CD4-positive, alpha-beta memory T cell (primary cell): ENCODE measurements at regions not wholly inside any gene's neighbourhood (a gene's known extent, or its start where the extent isn't known, plus 50 kb on each side); places are given as distances from the start of the nearest gene placed in this dataset.

Experiments used
- CTCF ChIA-PET: fragments of 350-600 bp; sonication (Branson Sonifier 250); formaldehyde crosslinking; loops from one replicate; lab custom pipeline; 2021; ENCODE audit warnings: inconsistent platforms; ENCODE audit not compliant: partially characterized antibody; lab: Charles Lee
- POLR2A ChIA-PET: fragments of 350-600 bp; sonication (Branson Sonifier 250); formaldehyde crosslinking; loops from one replicate; lab custom pipeline; 2021; ENCODE audit not compliant: partially characterized antibody; lab: Charles Lee
- DNase-seq, 5 donors: peaks; one replicate each; pipeline versions ENCODE4 v3.0.0 to v3.0.0-alpha.2; 2020 to 2022; ENCODE audit warnings: mixed read lengths in 1 of 5
- H3K27ac ChIP-seq: one replicate; pipeline ENCODE4 v1.7.0; 2013; ENCODE audit warnings: low read depth, low read length
- H3K27me3 ChIP-seq: 2 replicates; pipeline ENCODE4 v1.7.0; 2013; ENCODE audit warnings: mild to moderate bottlenecking, low read length, moderate library complexity; ENCODE audit not compliant: insufficient read depth
- H3K36me3 ChIP-seq: 2 replicates; pipeline ENCODE4 v1.7.0; 2013; ENCODE audit warnings: mild to moderate bottlenecking, low read length, moderate library complexity; ENCODE audit not compliant: insufficient read depth
- H3K4me1 ChIP-seq: 2 replicates; pipeline ENCODE4 v1.7.0; 2013; ENCODE audit warnings: mild to moderate bottlenecking, low read length, moderate library complexity; ENCODE audit not compliant: insufficient read depth
- H3K4me3 ChIP-seq, 2 donors: one replicate each; pipeline ENCODE4 v1.7.0; 2013; ENCODE audit warnings: low read length in 2 of 2, mild to moderate bottlenecking in 1 of 2
- H3K9me3 ChIP-seq, 2 donors: one replicate each; pipeline ENCODE4 v1.7.0; 2013; ENCODE audit warnings: low read length in 2 of 2, control low read depth in 1 of 2; ENCODE audit not compliant: control insufficient read depth in 1 of 2
- H3K27ac Mint-ChIP-seq, 7 donors: one replicate each; pipeline ENCODE4 v1.8.0; 2020 to 2021; ENCODE audit warnings: mixed read lengths in 7 of 7, mild to moderate bottlenecking in 6 of 7, inconsistent platforms in 3 of 7, moderate library complexity in 3 of 7
- H3K27me3 Mint-ChIP-seq, 2 donors: one replicate each; pipeline ENCODE4 v1.8.0; 2020 to 2021; ENCODE audit warnings: mixed read lengths in 2 of 2
- H3K36me3 Mint-ChIP-seq, 2 donors: one replicate each; pipeline ENCODE4 v1.8.0; 2020 to 2021; ENCODE audit warnings: mixed read lengths in 2 of 2, inconsistent platforms in 1 of 2, mild to moderate bottlenecking in 1 of 2
- H3K4me1 Mint-ChIP-seq, 4 donors: one replicate each; pipeline ENCODE4 v1.8.0; 2020 to 2021; ENCODE audit warnings: mixed read lengths in 4 of 4, mild to moderate bottlenecking in 1 of 4
- H3K4me3 Mint-ChIP-seq, 8 donors: one replicate each; pipeline ENCODE4 v1.8.0; 2020 to 2021; ENCODE audit warnings: mixed read lengths in 8 of 8, mild to moderate bottlenecking in 7 of 8, moderate library complexity in 6 of 8, inconsistent platforms in 3 of 8
- H3K9me3 Mint-ChIP-seq, 8 donors: one replicate each; pipeline ENCODE4 v1.8.0; 2020 to 2021; ENCODE audit warnings: mixed read lengths in 8 of 8, mild to moderate bottlenecking in 5 of 8, inconsistent platforms in 3 of 8, moderate library complexity in 1 of 8
- intact Hi-C: fragments of 100-400 bp; cut with micrococcal nuclease; formaldehyde crosslinking; loops from one replicate; pipeline ENCODE4 v1.15.1; 2023

DNA sequence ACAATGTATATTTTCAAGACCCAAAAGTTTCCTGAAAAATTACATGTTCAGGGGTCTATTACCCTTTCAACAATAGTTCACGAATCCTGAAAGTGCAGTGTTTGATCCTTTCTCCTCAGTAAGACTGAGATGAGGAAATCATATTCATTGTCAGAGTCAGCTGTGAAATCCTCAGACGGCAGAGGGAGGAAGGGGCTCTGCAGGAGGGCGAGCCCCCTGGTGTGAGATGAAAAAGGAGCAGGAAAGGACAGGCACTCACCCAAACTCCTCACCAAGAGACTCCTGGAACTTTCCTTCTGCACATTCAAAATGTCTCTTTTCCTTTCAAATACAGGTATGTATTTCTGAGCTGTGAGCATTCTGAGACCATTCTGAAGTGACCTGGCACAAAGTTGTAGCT, 150.3 kb upstream of the HABP2 start:
- no peaks in the 10 kb centered on the region for H3K9me3 ChIP-seq
- H3K4me3 ChIP-seq = no peak overlapping the region
- intact Hi-C loops = no loop called here
- Mint-ChIP-seq H3K36me3 (no peaks in the 10 kb centered on the region), H3K27me3 (peaks cover 1 to 2% of the 10 kb centered on the region in 2 donors), H3K4me1 (no peaks in the 10 kb centered on the region), H3K27ac (no peak overlapping the region), H3K4me3 (no peak overlapping the region), H3K9me3 (no peaks in the 10 kb centered on the region)
- no peaks in the 10 kb centered on the region for H3K27me3 ChIP-seq
- H3K36me3 ChIP-seq = no peaks in the 10 kb centered on the region
- DNase-seq = no peak
- POLR2A ChIA-PET = no interaction called here
- no peaks in the 10 kb centered on the region for H3K4me1 ChIP-seq
- CTCF ChIA-PET = no interaction called here
- no peak overlapping the region for H3K27ac ChIP-seq

DNA sequence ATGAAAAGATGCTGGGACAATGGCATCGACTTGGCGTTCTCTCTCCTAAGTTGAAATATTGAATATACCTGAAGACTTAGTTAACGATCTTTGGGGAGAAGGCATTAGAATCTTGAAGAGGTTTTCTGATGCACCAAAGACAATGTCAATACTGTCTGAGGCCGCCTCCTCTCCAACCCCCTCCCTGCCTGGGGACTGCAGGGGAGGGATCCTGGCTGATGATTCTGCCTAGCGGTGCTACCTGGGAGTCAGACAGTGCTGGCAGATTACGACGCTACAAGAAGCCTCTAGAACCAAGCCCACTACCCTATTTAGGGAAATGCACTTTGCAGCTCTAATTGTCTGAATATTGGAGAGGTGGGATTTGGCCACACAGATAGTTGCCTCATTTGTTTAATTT, 145.6 kb upstream of the HABP2 start:
- no peak for DNase-seq
- H3K27ac Mint-ChIP-seq = no peak overlapping the region
- H3K4me3 ChIP-seq = no peak overlapping the region
- no peak overlapping the region for H3K4me3 Mint-ChIP-seq
- POLR2A ChIA-PET = no interaction called here
- H3K27me3 ChIP-seq = no peaks in the 10 kb centered on the region
- H3K9me3 ChIP-seq = no peaks in the 10 kb centered on the region
- H3K9me3 Mint-ChIP-seq = no peaks in the 10 kb centered on the region
- H3K27me3 Mint-ChIP-seq = peaks cover 3 to 7% of the 10 kb centered on the region in 2 donors
- no peaks in the 10 kb centered on the region for H3K36me3 Mint-ChIP-seq
- no peaks in the 10 kb centered on the region for H3K36me3 ChIP-seq
- no peaks in the 10 kb centered on the region for H3K4me1 Mint-ChIP-seq
- CTCF ChIA-PET = no interaction called here
- no peak overlapping the region for H3K27ac ChIP-seq
- intact Hi-C loops = no loop called here
- H3K4me1 ChIP-seq = no peaks in the 10 kb centered on the region

DNA sequence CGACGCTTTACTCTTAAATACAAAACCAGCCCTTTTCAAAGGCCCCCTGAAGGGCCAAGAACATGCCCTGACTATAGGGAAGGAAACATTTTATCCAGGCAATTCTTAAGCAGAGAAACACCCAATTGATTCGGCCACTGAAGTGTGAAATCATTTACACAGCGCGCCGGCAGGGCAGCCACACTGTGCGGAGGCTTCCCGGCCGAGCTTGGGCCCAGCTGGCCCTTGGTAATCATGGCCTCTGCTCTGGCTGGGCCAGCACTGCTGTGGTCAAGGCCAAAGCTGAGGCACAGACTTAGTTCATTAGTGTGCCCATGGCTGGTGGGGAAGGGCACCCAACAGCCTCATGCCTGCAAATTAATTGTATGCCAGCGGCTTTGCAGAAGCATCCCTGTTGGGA, 143.7 kb upstream of the HABP2 start:
- Mint-ChIP-seq H3K4me1 (no peaks in the 10 kb centered on the region), H3K36me3 (no peaks in the 10 kb centered on the region), H3K27ac (no peak overlapping the region), H3K9me3 (no peaks in the 10 kb centered on the region), H3K4me3 (no peak overlapping the region), H3K27me3 (peaks cover 6 to 7% of the 10 kb centered on the region in 2 donors)
- no peaks in the 10 kb centered on the region for H3K27me3 ChIP-seq
- H3K4me3 ChIP-seq = no peak overlapping the region
- H3K4me1 ChIP-seq = no peaks in the 10 kb centered on the region
- intact Hi-C loops = no loop called here
- ChIA-PET CTCF (no interaction called here), POLR2A (no interaction called here)
- no peaks in the 10 kb centered on the region for H3K9me3 ChIP-seq
- H3K27ac ChIP-seq = no peak overlapping the region
- DNase-seq = no peak
- no peaks in the 10 kb centered on the region for H3K36me3 ChIP-seq

DNA sequence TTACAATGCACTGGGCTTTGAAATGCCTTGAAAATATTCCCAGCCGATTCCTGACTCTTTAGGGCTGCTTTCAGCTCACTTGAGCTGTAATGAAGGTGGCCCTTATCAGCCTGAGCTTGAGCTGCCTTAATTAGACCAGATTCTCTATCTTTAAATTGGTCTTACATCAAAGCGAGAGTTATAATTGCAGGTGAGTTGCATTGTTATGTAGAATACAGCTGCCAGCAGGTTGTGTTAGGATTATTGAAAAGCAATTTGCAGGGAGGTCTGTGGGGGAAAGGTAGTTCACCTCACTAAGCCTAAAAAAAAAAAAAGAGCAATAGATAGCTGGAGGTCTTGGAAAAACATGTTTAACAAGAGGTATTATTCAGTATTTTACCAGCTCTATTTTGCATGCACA, 142.2 kb upstream of the HABP2 start:
- no peak overlapping the region for H3K4me3 Mint-ChIP-seq
- CTCF ChIA-PET = no interaction called here
- DNase-seq = no peak
- Histone ChIP-seq H3K4me1 (no peaks in the 10 kb centered on the region), H3K27ac (no peak overlapping the region), H3K36me3 (no peaks in the 10 kb centered on the region), H3K27me3 (no peaks in the 10 kb centered on the region), H3K4me3 (no peak overlapping the region), H3K9me3 (no peaks in the 10 kb centered on the region)
- POLR2A ChIA-PET = no interaction called here
- no peak overlapping the region for H3K27ac Mint-ChIP-seq
- H3K27me3 Mint-ChIP-seq = peaks cover 7 to 9% of the 10 kb centered on the region in 2 donors
- peaks cover 0 to 9% (median 0%) of the 10 kb centered on the region in 8 donors for H3K9me3 Mint-ChIP-seq
- intact Hi-C loops = no loop called here
- H3K36me3 Mint-ChIP-seq = no peaks in the 10 kb centered on the region
- peaks cover 0 to 1% (median 0%) of the 10 kb centered on the region in 4 donors for H3K4me1 Mint-ChIP-seq

DNA sequence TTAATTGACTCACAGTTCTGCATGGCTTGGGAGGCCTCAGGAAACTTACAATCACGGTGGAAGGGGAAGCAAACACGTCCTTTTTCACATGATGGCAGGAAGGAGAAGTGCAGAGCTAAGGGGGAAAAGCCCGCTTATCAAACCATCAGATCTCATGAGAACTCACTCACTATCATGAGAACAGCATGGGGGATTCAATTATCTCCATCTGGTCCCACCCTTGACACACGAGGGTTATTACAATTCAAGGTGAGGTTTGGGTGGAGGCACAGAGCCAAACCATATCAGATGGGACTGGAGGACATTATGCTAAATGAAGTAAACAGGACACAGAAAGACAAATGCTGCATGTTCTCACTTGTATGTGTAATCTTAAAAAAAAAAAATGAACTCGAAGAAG, 141.4 kb upstream of the HABP2 start:
- H3K27me3 Mint-ChIP-seq = peaks cover 7 to 14% of the 10 kb centered on the region in 2 donors
- DNase-seq = no peak
- Histone ChIP-seq H3K4me3 (no peak overlapping the region), H3K9me3 (no peaks in the 10 kb centered on the region), H3K27me3 (no peaks in the 10 kb centered on the region), H3K4me1 (no peaks in the 10 kb centered on the region), H3K36me3 (no peaks in the 10 kb centered on the region), H3K27ac (no peak overlapping the region)
- no peak overlapping the region for H3K4me3 Mint-ChIP-seq
- H3K36me3 Mint-ChIP-seq = no peaks in the 10 kb centered on the region
- CTCF ChIA-PET = no interaction called here
- H3K27ac Mint-ChIP-seq = no peak overlapping the region
- H3K4me1 Mint-ChIP-seq = peaks cover 0 to 1% (median 0%) of the 10 kb centered on the region in 4 donors
- H3K9me3 Mint-ChIP-seq = peaks cover 0 to 12% (median 2%) of the 10 kb centered on the region in 8 donors
- intact Hi-C loops = no loop called here
- POLR2A ChIA-PET = no interaction called here

DNA sequence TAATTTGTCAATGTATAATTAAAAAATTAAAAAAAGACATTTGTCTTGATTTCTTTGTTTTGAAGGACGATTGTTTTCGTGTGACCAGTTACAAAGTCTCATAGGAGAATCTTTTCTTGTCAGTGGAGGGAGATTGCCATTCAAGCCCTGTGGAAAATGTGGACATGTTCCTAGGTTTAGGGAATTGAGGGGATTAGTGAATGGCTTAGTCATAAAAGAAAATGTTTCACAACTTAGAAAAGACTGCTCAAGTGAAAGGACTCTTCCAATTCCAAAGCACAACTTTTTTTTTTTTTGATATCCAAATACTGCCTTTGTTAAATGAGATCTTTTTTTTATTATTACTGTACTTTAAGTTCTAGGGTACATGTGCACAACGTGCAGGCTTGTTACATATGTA, 140.7 kb upstream of the HABP2 start:
- H3K4me3 Mint-ChIP-seq = no peak overlapping the region
- peaks cover 0 to 1% (median 0%) of the 10 kb centered on the region in 4 donors for H3K4me1 Mint-ChIP-seq
- no peak overlapping the region for H3K27ac Mint-ChIP-seq
- no peaks in the 10 kb centered on the region for H3K27me3 ChIP-seq
- H3K27ac ChIP-seq = no peak overlapping the region
- H3K4me3 ChIP-seq = no peak overlapping the region
- intact Hi-C loops = no loop called here
- DNase-seq = no peak
- H3K36me3 Mint-ChIP-seq = no peaks in the 10 kb centered on the region
- H3K9me3 Mint-ChIP-seq = peaks cover 0 to 15% (median 2%) of the 10 kb centered on the region in 8 donors
- ChIA-PET CTCF (no interaction called here), POLR2A (no interaction called here)
- H3K4me1 ChIP-seq = no peaks in the 10 kb centered on the region
- H3K9me3 ChIP-seq = no peaks in the 10 kb centered on the region
- peaks cover 8 to 17% of the 10 kb centered on the region in 2 donors for H3K27me3 Mint-ChIP-seq
- no peaks in the 10 kb centered on the region for H3K36me3 ChIP-seq

DNA sequence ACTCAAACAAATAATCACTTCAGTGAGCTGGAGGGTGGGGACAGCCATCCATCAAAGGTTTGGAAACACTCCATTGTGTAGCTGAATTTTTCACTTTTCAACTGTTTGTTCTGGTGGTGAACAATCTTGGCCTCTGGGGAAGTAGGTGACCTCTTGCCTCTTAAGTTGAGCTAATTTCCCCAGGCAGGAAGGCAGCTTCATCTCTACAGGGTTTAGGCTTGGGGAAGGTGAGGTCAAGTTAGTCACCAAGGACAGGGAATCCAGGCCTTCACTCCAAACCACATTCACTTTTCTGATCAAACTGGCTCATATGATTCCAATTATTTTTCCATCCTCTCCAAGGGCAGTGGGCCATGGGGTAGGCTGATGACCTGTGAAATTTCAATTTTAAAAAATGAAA, 138.3 kb upstream of the HABP2 start:
- Mint-ChIP-seq H3K27me3 (peaks cover 9 to 21% of the 10 kb centered on the region in 2 donors), H3K36me3 (no peaks in the 10 kb centered on the region), H3K27ac (no peak overlapping the region), H3K4me3 (no peak overlapping the region), H3K4me1 (peaks cover 0 to 1% (median 0%) of the 10 kb centered on the region in 4 donors), H3K9me3 (peaks cover 0 to 23% (median 7%) of the 10 kb centered on the region in 8 donors)
- H3K36me3 ChIP-seq = no peaks in the 10 kb centered on the region
- ChIA-PET CTCF (interaction anchor here (0.6 kb wide), 1 partner anchor 148 kb away, joined by 4 read pairs; no protein-coding TSS in a partner anchor), POLR2A (no interaction called here)
- intact Hi-C loops = no loop called here
- no peak overlapping the region for H3K4me3 ChIP-seq
- no peaks in the 10 kb centered on the region for H3K27me3 ChIP-seq
- H3K27ac ChIP-seq = no peak overlapping the region
- no peaks in the 10 kb centered on the region for H3K9me3 ChIP-seq
- H3K4me1 ChIP-seq = no peaks in the 10 kb centered on the region
- DNase-seq = no peak

DNA sequence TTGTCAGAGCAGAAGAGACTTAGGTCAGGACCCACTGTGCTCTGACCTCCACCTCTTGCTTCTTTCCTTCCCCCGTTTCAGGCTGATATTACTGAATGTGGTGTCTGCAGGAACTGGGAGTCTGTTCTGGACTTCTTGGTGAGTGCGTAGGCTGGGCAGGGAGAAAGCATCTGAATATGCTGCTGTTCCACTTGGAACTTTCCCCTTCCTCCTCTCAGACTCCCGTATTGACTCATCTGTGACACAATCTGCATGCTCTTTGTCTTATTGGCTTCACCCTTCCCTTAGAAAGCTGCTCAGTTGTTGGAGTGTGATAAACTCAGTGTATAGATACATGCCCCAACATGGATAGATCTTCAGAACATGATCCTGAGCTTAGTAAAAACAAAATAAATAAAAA, 137.6 kb upstream of the HABP2 start:
- H3K27ac ChIP-seq = no peak overlapping the region
- Mint-ChIP-seq H3K4me3 (no peak overlapping the region), H3K9me3 (peaks cover 0 to 30% (median 10%) of the 10 kb centered on the region in 8 donors), H3K27ac (no peak overlapping the region), H3K27me3 (peaks cover 6 to 25% of the 10 kb centered on the region in 2 donors), H3K36me3 (no peaks in the 10 kb centered on the region), H3K4me1 (peaks cover 0 to 1% (median 0%) of the 10 kb centered on the region in 4 donors)
- H3K9me3 ChIP-seq = no peaks in the 10 kb centered on the region
- POLR2A ChIA-PET = no interaction called here
- DNase-seq = no peak
- CTCF ChIA-PET = no interaction called here
- H3K4me1 ChIP-seq = no peaks in the 10 kb centered on the region
- H3K27me3 ChIP-seq = no peaks in the 10 kb centered on the region
- H3K36me3 ChIP-seq = no peaks in the 10 kb centered on the region
- no peak overlapping the region for H3K4me3 ChIP-seq
- intact Hi-C loops = no loop called here
